ENCODE measurements at regions not wholly inside any gene's neighbourhood (a gene's known extent, or its start where the extent isn't known, plus 50 kb on each side); places are given as distances from the start of the nearest gene placed in this dataset.

- TF ChIP-seq EZH2 (IDR thresholded peaks at IDR 0.05; ENCODE audit: low read length, missing control alignments) = no peak
- TF ChIP-seq CTCF (conservative IDR thresholded peaks at IDR 0.05 in 1 of 2, IDR thresholded peaks at IDR 0.05 in 1 of 2; ENCODE audit: low read depth in 1 of 2, low read length in 2 of 2) = no peak
- no peak overlapping the region for H3K9ac ChIP-seq (ENCODE audit: insufficient read depth, low read length)
- no peaks in the 10 kb centered on the region for H3K79me2 ChIP-seq (ENCODE audit: control insufficient read depth, insufficient read depth, low read length)
- no peak overlapping the region for H2AFZ ChIP-seq (ENCODE audit: low read length)
- H3K4me3 ChIP-seq (replicated peaks in 1 of 4; ENCODE audit: control extremely low read depth in 1 of 4, insufficient read depth in 1 of 4, low read depth in 3 of 4, low read length in 4 of 4) = no peak overlapping the region
- H3K4me1 ChIP-seq (ENCODE audit: control insufficient read depth, extremely low read depth, insufficient read depth, low read length) = no peaks in the 10 kb centered on the region
- no peaks in the 10 kb centered on the region for H3K27me3 ChIP-seq (ENCODE audit: control insufficient read depth, insufficient read depth, low read length)
- H3K27ac ChIP-seq (ENCODE audit: insufficient read depth, low read length) = no peak overlapping the region
- no peaks in the 10 kb centered on the region for H3K9me3 ChIP-seq (ENCODE audit: control insufficient read depth, insufficient read depth, low read depth, low read length)
- H4K20me1 ChIP-seq (ENCODE audit: control insufficient read depth, extremely low read depth, insufficient read depth, low read length) = no peaks in the 10 kb centered on the region
- H3K36me3 ChIP-seq (ENCODE audit: control insufficient read depth, insufficient read depth, low read length) = no peaks in the 10 kb centered on the region
- DNase-seq (ENCODE audit: low read depth in 2 of 2) = no peak
- H3K4me2 ChIP-seq (ENCODE audit: extremely low read depth, insufficient read depth, low read length) = no peak overlapping the region
Observed at GRCh38 chr4:136811496-136812077, 720.7 kb downstream of the PCDH18 start.

GRCh38 chr4:136810626-136811025 is 721.7 kb downstream of the PCDH18 start:
- Histone ChIP-seq H3K27me3 (ENCODE audit: control insufficient read depth, insufficient read depth, low read length) (no peaks in the 10 kb centered on the region), H2AFZ (ENCODE audit: low read length) (no peak overlapping the region)
- DNase-seq (ENCODE audit: low read depth in 2 of 2) = peak in 1 of 2 donors; percentile 30

GRCh38 chr4:136806844-136807243 is 725.5 kb downstream of the PCDH18 start:
- H3K9me3 ChIP-seq (ENCODE audit: control insufficient read depth, insufficient read depth, low read depth, low read length) = no peaks in the 10 kb centered on the region
- H3K79me2 ChIP-seq (ENCODE audit: control insufficient read depth, insufficient read depth, low read length) = no peaks in the 10 kb centered on the region
- H3K9ac ChIP-seq (ENCODE audit: insufficient read depth, low read length) = no peak overlapping the region
- H3K27ac ChIP-seq (ENCODE audit: insufficient read depth, low read length) = no peak overlapping the region
- H3K27me3 ChIP-seq (ENCODE audit: control insufficient read depth, insufficient read depth, low read length) = no peaks in the 10 kb centered on the region
- no peak overlapping the region for H2AFZ ChIP-seq (ENCODE audit: low read length)
- H3K4me1 ChIP-seq (ENCODE audit: control insufficient read depth, extremely low read depth, insufficient read depth, low read length) = no peaks in the 10 kb centered on the region
- H3K4me2 ChIP-seq (ENCODE audit: extremely low read depth, insufficient read depth, low read length) = no peak overlapping the region
- no peak for TF ChIP-seq EZH2 (IDR thresholded peaks at IDR 0.05; ENCODE audit: low read length, missing control alignments)
- no peak for TF ChIP-seq CTCF (conservative IDR thresholded peaks at IDR 0.05 in 1 of 2, IDR thresholded peaks at IDR 0.05 in 1 of 2; ENCODE audit: low read depth in 1 of 2, low read length in 2 of 2)
- DNase-seq (ENCODE audit: low read depth in 2 of 2) = no peak
- H3K36me3 ChIP-seq (ENCODE audit: control insufficient read depth, insufficient read depth, low read length) = no peaks in the 10 kb centered on the region
- no peaks in the 10 kb centered on the region for H4K20me1 ChIP-seq (ENCODE audit: control insufficient read depth, extremely low read depth, insufficient read depth, low read length)
- no peak overlapping the region for H3K4me3 ChIP-seq (replicated peaks in 1 of 4; ENCODE audit: control extremely low read depth in 1 of 4, insufficient read depth in 1 of 4, low read depth in 3 of 4, low read length in 4 of 4)

More at GRCh38 chr4:136810626-136811025, 721.7 kb downstream of the PCDH18 start:
- Histone ChIP-seq H4K20me1 (ENCODE audit: control insufficient read depth, extremely low read depth, insufficient read depth, low read length) (no peaks in the 10 kb centered on the region), H3K36me3 (ENCODE audit: control insufficient read depth, insufficient read depth, low read length) (no peaks in the 10 kb centered on the region), H3K4me1 (ENCODE audit: control insufficient read depth, extremely low read depth, insufficient read depth, low read length) (no peaks in the 10 kb centered on the region), H3K27ac (ENCODE audit: insufficient read depth, low read length) (no peak overlapping the region), H3K4me2 (ENCODE audit: extremely low read depth, insufficient read depth, low read length) (no peak overlapping the region), H3K4me3 (replicated peaks in 1 of 4; ENCODE audit: control extremely low read depth in 1 of 4, insufficient read depth in 1 of 4, low read depth in 3 of 4, low read length in 4 of 4) (no peak overlapping the region), H3K79me2 (ENCODE audit: control insufficient read depth, insufficient read depth, low read length) (no peaks in the 10 kb centered on the region), H3K9ac (ENCODE audit: insufficient read depth, low read length) (no peak overlapping the region), H3K9me3 (ENCODE audit: control insufficient read depth, insufficient read depth, low read depth, low read length) (no peaks in the 10 kb centered on the region)
- TF ChIP-seq CTCF (conservative IDR thresholded peaks at IDR 0.05 in 1 of 2, IDR thresholded peaks at IDR 0.05 in 1 of 2; ENCODE audit: low read depth in 1 of 2, low read length in 2 of 2) = no peak
- TF ChIP-seq EZH2 (IDR thresholded peaks at IDR 0.05; ENCODE audit: low read length, missing control alignments) = no peak

All from fibroblast of lung (primary cell).